ENCODE measurements at regions not wholly inside any gene's neighbourhood (a gene's known extent, or its start where the extent isn't known, plus 50 kb on each side); places are given as distances from the start of the nearest gene placed in this dataset.
"Not testable (repeated sequence)": the region's sequence is repeated elsewhere in the genome, so short reads cannot be mapped to it uniquely, and the experiment has no call there.

- DNase-seq = no peak
These were observed 210.2 kb downstream of the ARPP21 start for GRCh38 chr3:35849496-35849895.

- DNase-seq = no peak
These were observed 210.6 kb downstream of the ARPP21 start for GRCh38 chr3:35849963-35850362.

- DNase-seq = no peak
These were observed 217.7 kb downstream of the ARPP21 start for GRCh38 chr3:35857004-35857403.

DNA sequence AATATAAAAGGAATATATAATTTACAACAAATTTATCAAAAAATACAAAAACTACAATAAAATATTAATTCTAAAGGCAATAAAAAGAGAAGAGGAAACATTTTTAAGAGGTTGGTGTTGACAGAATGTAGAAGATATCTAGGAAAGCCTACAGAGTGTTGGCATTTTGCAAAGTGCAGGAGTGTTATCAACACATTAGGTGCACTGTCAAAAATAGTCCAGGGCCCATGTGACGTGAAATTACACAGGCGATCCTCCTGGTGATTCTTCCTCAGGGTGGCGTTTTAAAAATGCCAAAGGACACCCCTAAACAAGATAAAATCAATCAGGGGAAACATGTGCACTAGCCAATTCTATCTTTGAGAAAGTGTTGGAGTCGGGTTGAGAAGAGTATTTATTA, 222.7 kb downstream of the ARPP21 start:
- DNase-seq = no peak

GRCh38 chr3:35864871-35865270, 225.5 kb downstream of the ARPP21 start:
- no peak for DNase-seq

GRCh38 chr3:35867791-35868190, 228.5 kb downstream of the ARPP21 start:
- no peak for DNase-seq

DNA sequence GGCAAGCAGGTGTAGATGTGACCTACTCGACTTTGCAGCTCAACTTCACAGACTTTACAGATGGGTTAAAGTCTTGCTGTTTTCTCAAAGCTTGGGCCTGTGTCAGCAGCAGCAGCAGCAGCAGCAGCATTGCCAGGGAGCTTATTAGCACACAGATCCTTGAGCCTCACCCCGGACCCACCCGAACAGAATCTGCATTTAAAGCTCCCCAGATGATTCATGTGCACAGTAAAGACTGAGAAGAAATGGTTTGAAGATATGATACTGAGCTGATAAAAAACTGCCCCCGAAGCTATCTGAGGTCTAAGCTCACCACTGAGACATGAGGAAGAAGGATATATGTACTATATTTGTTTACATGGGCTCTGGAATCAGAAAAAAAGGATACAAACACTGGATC, 231.7 kb downstream of the ARPP21 start:
- DNase-seq = no peak

DNA sequence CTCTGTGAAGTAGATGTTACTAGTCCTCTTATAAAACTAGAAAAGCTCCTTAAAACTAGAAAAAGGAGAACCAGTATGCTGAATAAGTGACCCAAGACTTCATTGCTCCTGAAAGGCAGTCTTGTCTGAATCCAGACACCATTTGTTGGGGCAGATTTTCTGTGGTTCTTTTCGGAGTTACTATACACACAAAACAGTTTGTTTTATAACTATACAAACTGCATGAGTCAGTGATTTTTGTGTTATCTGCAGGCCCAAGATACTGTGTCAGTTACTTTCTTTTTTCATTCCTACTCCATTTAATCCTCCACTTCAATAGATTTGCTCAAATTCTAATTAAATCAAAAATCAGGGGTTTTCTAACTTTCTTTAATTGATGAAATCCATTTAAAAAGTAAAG, 244.6 kb downstream of the ARPP21 start:
- DNase-seq = no peak

DNA sequence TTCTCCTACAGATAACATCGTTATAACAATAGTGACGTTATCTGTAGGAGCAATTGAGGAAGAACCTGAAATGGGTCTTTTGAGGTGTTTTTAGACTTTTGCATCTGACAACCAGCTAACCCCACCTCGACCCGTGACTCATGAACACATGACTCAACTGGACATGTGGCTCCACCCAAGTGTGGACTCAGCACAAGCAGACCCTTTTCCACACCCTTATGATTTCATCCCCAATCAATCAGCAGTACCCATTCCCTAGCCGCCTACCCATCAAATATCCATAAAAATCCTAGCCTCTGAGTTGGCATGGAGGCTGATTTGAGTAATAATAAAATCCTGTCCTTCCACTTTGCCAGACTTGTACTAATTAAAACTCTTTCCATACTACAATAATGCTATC, 255.4 kb downstream of the ARPP21 start:
- no peak for DNase-seq

GRCh38 chr3:35899245-35899644, 259.9 kb downstream of the ARPP21 start:
- no peak for DNase-seq

DNA sequence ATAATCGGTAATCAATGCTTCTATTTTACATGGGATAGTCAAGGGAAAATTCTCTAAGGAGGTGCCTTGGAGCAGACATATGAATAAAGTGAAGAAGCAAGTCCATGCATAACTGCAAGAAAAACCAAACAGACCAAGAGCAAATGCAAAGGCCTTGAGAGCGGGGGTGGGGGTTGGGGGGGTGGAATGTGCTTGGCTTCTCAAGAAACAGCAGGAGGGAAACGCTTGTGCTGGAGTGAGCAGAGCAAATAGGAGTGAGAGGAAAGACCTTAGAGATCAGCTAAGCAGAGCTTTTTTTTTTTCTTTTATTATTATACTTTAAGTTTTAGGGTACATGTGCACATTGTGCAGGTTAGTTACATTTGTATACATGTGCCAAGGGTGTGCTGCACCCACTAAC, 260.8 kb downstream of the ARPP21 start:
- DNase-seq = no peak

DNA sequence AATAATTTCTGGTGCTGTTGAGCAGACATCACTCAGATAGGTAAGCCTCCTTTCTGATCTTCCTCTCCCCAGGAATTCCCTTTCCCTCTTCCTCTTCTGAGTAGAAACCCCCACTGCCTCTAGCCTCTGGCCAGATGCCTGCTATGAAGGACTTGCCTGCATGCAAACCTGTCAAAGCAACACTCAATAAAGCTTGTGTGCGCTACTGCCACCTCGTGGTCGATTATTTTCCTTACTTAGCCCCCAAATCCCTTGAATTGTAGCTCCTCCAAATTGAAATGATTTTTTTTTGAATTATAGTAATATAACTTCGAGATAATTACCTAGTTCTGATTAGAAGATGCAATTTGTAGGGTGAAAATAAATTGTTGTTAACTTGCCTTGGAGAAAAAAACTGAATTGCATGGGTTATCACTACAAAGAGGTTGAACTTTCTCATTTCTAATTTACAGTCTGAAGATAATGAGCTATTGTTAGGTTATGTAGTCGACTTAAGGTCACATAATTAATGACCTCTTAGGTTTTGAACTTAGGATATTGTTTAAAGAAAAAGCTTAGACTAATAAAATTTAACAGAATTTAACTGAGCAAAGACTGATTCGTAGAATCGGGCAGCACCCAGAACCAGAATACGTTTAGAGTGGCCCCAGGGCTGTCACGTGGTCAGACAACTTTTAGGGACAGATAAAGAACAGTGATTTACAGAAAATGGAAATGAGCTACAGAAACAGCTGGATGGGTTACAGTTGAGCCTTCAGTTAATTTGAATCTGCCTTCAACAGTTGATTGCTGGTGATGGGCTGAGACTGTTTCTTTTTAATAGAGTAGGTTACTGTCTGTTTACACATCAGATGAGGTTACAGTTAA, 269.3 kb downstream of the ARPP21 start:
- DNase-seq = peak; percentile 4 to 16

- no peak for DNase-seq
These were observed 279.8 kb downstream of the ARPP21 start for GRCh38 chr3:35919160-35919559.

GRCh38 chr3:35921718-35922117, 282.4 kb downstream of the ARPP21 start:
- DNase-seq = no peak

DNA sequence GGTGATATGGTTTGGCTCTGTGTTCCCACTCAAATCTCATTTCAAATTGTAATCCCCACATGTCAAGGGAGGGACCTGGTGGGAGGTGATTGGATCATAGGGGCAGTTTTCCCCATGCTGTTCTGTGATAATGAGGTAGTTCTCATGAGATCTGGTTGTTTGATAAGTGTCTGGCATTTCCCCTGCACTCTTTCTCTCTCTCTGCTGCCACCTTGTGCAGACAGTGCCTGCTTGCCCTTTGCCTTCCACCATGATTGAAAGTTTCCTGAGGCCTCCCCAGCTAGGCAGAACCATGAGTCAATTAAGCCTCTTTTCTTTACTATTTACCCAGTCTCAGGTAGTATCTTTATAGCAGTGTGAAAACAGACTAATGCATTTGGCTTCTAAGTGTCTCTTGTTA, 284.7 kb downstream of the ARPP21 start:
- DNase-seq = not testable (repeated sequence)

GRCh38 chr3:35927441-35927840, 288.1 kb downstream of the ARPP21 start:
- no peak for DNase-seq

GRCh38 chr3:35929158-35929557, 289.8 kb downstream of the ARPP21 start:
- DNase-seq = no peak

GRCh38 chr3:35931867-35932266, 292.5 kb downstream of the ARPP21 start:
- no peak for DNase-seq

DNA sequence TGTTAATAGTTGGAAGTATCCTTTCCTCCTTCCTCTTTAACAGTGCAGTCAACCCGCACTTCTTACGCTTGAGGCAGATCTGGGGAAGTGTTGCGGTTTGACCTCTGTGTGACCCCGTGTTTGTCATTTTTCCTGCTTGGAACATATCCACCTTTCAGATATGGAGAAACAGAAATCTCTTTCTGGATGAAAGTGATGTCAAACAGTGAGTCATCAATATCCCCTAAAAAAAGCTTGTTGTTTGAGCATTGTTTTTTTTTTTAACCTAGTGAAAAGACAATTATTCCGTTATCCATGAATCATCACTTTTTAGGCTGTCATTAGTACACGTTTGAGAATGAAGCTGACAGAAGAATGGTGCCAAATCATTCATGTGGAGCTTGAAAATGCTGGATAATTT, 293.7 kb downstream of the ARPP21 start:
- no peak for DNase-seq

GRCh38 chr3:35936571-35936970, 297.2 kb downstream of the ARPP21 start:
- no peak for DNase-seq

- DNase-seq = no peak
These were observed 305.8 kb downstream of the ARPP21 start for GRCh38 chr3:35944926-35945710.

- DNase-seq = no peak
These were observed 307.0 kb downstream of the ARPP21 start for GRCh38 chr3:35946121-35946853.

DNA sequence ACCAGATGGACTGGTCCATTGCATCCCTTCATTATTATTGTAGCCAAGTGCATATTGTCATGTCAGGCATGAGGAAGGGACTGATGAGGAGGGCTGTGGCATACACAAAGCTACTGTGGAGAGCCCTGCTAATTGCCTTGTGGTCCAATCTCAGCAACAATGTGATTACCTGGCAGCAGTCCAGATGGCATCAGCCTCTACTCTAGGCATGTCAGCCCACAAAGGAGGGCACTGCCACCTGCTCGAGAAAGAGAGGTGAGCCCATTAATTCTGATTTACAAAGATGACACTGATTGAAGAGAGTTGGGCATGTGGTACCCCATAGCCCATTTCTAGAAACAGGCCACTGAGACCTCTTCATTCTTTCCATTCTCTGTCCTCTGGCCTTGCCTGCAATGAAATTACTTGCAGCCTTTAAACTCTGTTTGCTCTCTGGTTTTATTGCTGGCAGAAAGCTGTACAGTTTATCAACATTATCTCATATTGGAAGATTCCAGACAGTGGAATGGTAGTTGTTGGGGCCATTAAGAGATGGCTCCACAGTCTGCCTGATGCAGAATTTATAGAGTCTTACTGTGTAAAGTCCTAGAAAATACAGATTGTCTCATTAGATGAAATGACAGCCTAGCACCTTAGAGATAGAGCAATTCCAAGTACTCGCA, 307.7 kb downstream of the ARPP21 start:
- no peak for DNase-seq

All from activated CD4-positive, alpha-beta T cell treated with anti-CD3 and anti-CD28 coated beads, Interleukin-2, amount 50 U/mL, for 4 hours (primary cell).